ENCODE measurements at regions not wholly inside any gene's neighbourhood (a gene's known extent, or its start where the extent isn't known, plus 50 kb on each side); places are given as distances from the start of the nearest gene placed in this dataset.

DNA sequence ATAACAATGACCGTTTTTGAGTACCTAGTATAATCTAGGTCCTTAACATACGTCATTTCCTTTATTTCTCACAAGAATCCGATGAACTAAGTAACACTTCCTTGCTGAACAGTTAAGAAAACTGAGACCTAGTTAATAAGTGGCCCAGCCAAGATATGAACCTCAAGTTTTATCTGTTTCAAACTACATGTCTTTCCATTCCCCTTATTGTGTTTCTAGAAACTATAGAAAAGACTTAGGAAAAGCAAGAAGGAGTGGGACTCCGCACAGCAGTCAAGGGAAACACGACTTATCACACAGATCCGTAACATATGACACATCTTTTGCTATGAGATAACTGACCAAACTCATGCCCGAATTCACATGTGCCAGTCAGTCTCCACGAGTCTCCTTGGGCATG, 221.2 kb upstream of the ADAMTS9 start:
- no peak for TF ChIP-seq EZH2 (IDR thresholded peaks at IDR 0.05)
- TF ChIP-seq, protein P1, sequence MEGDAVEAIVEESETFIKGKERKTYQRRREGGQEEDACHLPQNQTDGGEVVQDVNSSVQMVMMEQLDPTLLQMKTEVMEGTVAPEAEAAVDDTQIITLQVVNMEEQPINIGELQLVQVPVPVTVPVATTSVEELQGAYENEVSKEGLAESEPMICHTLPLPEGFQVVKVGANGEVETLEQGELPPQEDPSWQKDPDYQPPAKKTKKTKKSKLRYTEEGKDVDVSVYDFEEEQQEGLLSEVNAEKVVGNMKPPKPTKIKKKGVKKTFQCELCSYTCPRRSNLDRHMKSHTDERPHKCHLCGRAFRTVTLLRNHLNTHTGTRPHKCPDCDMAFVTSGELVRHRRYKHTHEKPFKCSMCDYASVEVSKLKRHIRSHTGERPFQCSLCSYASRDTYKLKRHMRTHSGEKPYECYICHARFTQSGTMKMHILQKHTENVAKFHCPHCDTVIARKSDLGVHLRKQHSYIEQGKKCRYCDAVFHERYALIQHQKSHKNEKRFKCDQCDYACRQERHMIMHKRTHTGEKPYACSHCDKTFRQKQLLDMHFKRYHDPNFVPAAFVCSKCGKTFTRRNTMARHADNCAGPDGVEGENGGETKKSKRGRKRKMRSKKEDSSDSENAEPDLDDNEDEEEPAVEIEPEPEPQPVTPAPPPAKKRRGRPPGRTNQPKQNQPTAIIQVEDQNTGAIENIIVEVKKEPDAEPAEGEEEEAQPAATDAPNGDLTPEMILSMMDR (IDR thresholded peaks at IDR 0.05 in 2 of 3, conservative IDR thresholded peaks at IDR 0.05 in 1 of 3; ENCODE audit: borderline replicate concordance in 1 of 3, insufficient read depth in 1 of 3, low read depth in 2 of 3, low read length in 2 of 3), result no peak
- no peak for TF ChIP-seq YY1 (IDR thresholded peaks at IDR 0.05; ENCODE audit: extremely low read depth, insufficient replicate concordance, low read depth, low read length)
- TF ChIP-seq, protein P2, sequence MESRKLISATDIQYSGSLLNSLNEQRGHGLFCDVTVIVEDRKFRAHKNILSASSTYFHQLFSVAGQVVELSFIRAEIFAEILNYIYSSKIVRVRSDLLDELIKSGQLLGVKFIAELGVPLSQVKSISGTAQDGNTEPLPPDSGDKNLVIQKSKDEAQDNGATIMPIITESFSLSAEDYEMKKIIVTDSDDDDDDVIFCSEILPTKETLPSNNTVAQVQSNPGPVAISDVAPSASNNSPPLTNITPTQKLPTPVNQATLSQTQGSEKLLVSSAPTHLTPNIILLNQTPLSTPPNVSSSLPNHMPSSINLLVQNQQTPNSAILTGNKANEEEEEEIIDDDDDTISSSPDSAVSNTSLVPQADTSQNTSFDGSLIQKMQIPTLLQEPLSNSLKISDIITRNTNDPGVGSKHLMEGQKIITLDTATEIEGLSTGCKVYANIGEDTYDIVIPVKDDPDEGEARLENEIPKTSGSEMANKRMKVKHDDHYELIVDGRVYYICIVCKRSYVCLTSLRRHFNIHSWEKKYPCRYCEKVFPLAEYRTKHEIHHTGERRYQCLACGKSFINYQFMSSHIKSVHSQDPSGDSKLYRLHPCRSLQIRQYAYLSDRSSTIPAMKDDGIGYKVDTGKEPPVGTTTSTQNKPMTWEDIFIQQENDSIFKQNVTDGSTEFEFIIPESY (IDR thresholded peaks at IDR 0.05; ENCODE audit: extremely low read depth, insufficient replicate concordance, low read length), result no peak
- no peak for TF ChIP-seq CEBPB (IDR thresholded peaks at IDR 0.05; ENCODE audit: low read depth)
- TF ChIP-seq, protein P3, sequence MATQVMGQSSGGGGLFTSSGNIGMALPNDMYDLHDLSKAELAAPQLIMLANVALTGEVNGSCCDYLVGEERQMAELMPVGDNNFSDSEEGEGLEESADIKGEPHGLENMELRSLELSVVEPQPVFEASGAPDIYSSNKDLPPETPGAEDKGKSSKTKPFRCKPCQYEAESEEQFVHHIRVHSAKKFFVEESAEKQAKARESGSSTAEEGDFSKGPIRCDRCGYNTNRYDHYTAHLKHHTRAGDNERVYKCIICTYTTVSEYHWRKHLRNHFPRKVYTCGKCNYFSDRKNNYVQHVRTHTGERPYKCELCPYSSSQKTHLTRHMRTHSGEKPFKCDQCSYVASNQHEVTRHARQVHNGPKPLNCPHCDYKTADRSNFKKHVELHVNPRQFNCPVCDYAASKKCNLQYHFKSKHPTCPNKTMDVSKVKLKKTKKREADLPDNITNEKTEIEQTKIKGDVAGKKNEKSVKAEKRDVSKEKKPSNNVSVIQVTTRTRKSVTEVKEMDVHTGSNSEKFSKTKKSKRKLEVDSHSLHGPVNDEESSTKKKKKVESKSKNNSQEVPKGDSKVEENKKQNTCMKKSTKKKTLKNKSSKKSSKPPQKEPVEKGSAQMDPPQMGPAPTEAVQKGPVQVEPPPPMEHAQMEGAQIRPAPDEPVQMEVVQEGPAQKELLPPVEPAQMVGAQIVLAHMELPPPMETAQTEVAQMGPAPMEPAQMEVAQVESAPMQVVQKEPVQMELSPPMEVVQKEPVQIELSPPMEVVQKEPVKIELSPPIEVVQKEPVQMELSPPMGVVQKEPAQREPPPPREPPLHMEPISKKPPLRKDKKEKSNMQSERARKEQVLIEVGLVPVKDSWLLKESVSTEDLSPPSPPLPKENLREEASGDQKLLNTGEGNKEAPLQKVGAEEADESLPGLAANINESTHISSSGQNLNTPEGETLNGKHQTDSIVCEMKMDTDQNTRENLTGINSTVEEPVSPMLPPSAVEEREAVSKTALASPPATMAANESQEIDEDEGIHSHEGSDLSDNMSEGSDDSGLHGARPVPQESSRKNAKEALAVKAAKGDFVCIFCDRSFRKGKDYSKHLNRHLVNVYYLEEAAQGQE (IDR thresholded peaks at IDR 0.05; ENCODE audit: low read depth), result no peak
- TF ChIP-seq POLR2A (IDR thresholded peaks at IDR 0.05; ENCODE audit: borderline replicate concordance, extremely low read depth, insufficient read depth, insufficient read length), result no peak
- no peak for TF ChIP-seq TCF7L2 (IDR thresholded peaks at IDR 0.05; ENCODE audit: borderline replicate concordance, extremely low read depth, insufficient read depth, insufficient read length)
- no peak for TF ChIP-seq POLR2AphosphoS5 (IDR thresholded peaks at IDR 0.05; ENCODE audit: low read depth, low read length)
- no peak for TF ChIP-seq EGR1 (IDR thresholded peaks at IDR 0.05; ENCODE audit: low read depth)
- TF ChIP-seq RAD21 (IDR thresholded peaks at IDR 0.05; ENCODE audit: low read depth), result no peak
- TF ChIP-seq ZNF274 (IDR thresholded peaks at IDR 0.05; ENCODE audit: low read depth, low read length), result no peak
- TF ChIP-seq EZH2phosphoT487 (IDR thresholded peaks at IDR 0.05; ENCODE audit: borderline replicate concordance), result no peak
